ENCODE measurements at regions not wholly inside any gene's neighbourhood (a gene's known extent, or its start where the extent isn't known, plus 50 kb on each side); places are given as distances from the start of the nearest gene placed in this dataset.

GRCh38 chr5:161216877-161217276, 329.6 kb downstream of the GABRB2 start:
- no peak for DNase-seq
- no peak overlapping the region for H3K4me3 ChIP-seq
- H3K36me3 ChIP-seq = no peaks in the 10 kb centered on the region
- TF ChIP-seq POLR2A (IDR thresholded peaks at IDR 0.05) (no peak), EP300 (IDR thresholded peaks at IDR 0.05) (no peak)
- TF ChIP-seq, protein P1, sequence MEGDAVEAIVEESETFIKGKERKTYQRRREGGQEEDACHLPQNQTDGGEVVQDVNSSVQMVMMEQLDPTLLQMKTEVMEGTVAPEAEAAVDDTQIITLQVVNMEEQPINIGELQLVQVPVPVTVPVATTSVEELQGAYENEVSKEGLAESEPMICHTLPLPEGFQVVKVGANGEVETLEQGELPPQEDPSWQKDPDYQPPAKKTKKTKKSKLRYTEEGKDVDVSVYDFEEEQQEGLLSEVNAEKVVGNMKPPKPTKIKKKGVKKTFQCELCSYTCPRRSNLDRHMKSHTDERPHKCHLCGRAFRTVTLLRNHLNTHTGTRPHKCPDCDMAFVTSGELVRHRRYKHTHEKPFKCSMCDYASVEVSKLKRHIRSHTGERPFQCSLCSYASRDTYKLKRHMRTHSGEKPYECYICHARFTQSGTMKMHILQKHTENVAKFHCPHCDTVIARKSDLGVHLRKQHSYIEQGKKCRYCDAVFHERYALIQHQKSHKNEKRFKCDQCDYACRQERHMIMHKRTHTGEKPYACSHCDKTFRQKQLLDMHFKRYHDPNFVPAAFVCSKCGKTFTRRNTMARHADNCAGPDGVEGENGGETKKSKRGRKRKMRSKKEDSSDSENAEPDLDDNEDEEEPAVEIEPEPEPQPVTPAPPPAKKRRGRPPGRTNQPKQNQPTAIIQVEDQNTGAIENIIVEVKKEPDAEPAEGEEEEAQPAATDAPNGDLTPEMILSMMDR (IDR thresholded peaks at IDR 0.05) = no peak
- H3K27me3 ChIP-seq = no peaks in the 10 kb centered on the region
- H3K27ac ChIP-seq = no peak overlapping the region
- H3K4me1 ChIP-seq = no peaks in the 10 kb centered on the region
- 57 to 74% (median 65%) methylated on average over 3 of the region's 3 CpGs for WGBS, 5 donors
- H3K9me3 ChIP-seq = no peaks in the 10 kb centered on the region
- intact Hi-C loops (cut with DNase I; ENCODE audit: low total_unique reads) = no loop called here

DNA sequence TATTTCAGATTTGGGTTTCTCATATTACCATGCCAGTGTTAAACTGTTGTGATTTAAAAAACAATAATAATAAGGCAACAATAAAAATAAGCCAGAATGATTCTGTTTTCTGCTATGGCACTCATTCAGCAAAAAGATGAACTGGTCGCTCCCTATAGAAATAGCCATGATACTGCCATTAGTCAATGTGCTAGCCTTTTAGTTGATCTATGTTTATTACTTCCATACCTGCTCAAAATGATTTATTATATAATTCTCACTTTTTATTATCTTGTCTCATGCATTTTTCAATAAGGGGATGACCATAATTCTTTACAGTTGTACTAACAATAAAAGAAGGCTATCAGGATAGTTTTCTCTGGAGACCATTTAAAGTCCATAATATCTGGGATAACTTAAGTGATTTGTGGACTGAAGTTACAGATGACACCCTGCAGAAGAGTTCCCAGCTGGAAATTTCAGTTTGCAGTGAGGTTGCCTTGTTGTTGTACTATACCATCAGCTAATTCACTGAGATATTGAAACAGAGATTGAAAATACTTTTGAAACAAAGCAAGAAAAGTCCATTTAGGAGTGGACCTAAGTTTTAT, 334.3 kb downstream of the GABRB2 start:
- 85 to 93% (median 89%) methylated on average over 1 of the region's 1 CpG for WGBS, 5 donors
- H3K9me3 ChIP-seq = no peaks in the 10 kb centered on the region
- intact Hi-C loops (cut with DNase I; ENCODE audit: low total_unique reads) = no loop called here

DNA sequence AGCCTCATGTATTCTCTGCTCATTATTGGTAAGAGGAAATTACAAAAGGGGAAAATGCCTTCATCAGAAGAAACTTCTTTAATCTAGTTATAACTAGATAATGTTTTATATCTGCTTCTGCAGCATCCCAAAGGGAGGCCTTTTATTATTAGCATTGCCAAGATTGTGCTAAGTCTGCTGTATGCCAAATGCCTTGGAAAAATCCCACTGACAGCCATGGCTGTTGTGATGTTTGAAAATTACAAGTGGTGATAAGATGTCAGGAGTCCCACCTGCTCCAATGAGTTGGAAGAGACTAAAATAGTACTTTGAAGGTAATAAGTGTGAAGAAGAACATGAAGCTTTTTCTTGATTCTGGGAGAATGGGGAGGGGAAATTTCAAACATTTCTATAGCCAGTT, 345.0 kb downstream of the GABRB2 start:
- Histone ChIP-seq H3K27me3 (no peaks in the 10 kb centered on the region), H3K36me3 (no peaks in the 10 kb centered on the region), H3K9me3 (peaks cover 0 to 15% (median 2%) of the 10 kb centered on the region in 4 donors), H3K27ac (no peak overlapping the region), H3K4me3 (no peak overlapping the region), H3K4me1 (no peaks in the 10 kb centered on the region)
- no peak for DNase-seq
- TF ChIP-seq POLR2AphosphoS5 (IDR thresholded peaks at IDR 0.05) (no peak), POLR2A (IDR thresholded peaks at IDR 0.05) (no peak), EP300 (IDR thresholded peaks at IDR 0.05) (no peak)
- TF ChIP-seq, protein P1 (IDR thresholded peaks at IDR 0.05) = no peak
- intact Hi-C loops (cut with DNase I; ENCODE audit: low total_unique reads) = no loop called here

More for the DNA sequence above, 334.3 kb downstream of the GABRB2 start:
- no peak overlapping the region for H3K27ac ChIP-seq
- H3K4me3 ChIP-seq = no peak overlapping the region
- H3K36me3 ChIP-seq = no peaks in the 10 kb centered on the region
- TF ChIP-seq, protein P1 (IDR thresholded peaks at IDR 0.05) = no peak
- TF ChIP-seq POLR2AphosphoS5 (IDR thresholded peaks at IDR 0.05) (no peak), POLR2A (IDR thresholded peaks at IDR 0.05) (no peak), EP300 (IDR thresholded peaks at IDR 0.05) (no peak)
- H3K27me3 ChIP-seq = no peaks in the 10 kb centered on the region
- DNase-seq = no peak
- no peaks in the 10 kb centered on the region for H3K4me1 ChIP-seq

DNA sequence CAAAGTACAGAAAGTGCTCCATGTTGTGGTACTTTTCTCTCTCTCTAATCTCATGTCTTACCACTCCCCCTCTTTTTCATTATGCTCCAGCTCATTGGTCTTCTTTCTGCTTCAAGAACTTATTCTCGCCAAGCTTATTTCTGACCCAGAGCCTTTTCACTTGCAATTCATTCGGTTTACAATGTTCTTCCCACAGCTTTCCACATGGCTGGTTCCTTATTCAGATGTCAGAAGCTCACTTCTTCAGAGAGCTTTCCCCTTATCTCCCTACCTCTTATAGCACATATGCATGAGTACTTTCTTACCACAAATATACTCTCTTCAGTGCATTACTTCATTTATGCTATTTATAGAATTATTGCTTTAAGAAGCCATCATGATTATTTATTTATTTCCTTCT, 338.8 kb upstream of the ATP10B start:
- intact Hi-C loops (cut with DNase I; ENCODE audit: low total_unique reads) = no loop called here
- no peak for TF ChIP-seq POLR2AphosphoS5 (IDR thresholded peaks at IDR 0.05)
- H3K9me3 ChIP-seq = no peaks in the 10 kb centered on the region
- no peaks in the 10 kb centered on the region for H3K27me3 ChIP-seq
- H3K4me1 ChIP-seq = no peaks in the 10 kb centered on the region
- H3K27ac ChIP-seq = no peak overlapping the region
- H3K36me3 ChIP-seq = no peaks in the 10 kb centered on the region
- WGBS, 5 donors = 84 to 93% (median 88%) methylated on average over 2 of the region's 2 CpGs
- H3K4me3 ChIP-seq = no peak overlapping the region
- DNase-seq = no peak

DNA sequence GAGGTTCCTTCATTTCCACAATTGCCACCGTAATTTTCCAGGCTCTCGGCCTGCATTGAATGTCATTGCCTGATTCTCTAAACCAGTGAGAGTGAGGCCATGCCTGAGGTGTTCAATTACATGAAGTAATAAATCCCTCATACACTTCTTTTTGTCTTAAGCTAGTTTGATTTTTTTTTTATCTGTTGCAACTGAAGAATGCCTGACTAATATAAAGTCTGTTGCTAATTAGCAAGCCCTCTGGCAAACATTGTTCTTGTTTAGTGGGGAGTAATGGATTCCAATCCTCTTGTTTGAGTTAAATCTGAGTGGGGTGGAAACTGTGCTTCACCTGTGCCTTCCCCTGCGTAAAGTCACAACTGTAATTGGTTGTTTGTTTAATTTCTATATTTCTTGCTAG, 338.1 kb upstream of the ATP10B start:
- TF ChIP-seq POLR2AphosphoS5 (IDR thresholded peaks at IDR 0.05) (no peak), POLR2A (IDR thresholded peaks at IDR 0.05) (no peak), EP300 (IDR thresholded peaks at IDR 0.05) (no peak)
- TF ChIP-seq, protein P1 (IDR thresholded peaks at IDR 0.05) = no peak
- DNase-seq = no peak
- Histone ChIP-seq H3K9me3 (no peaks in the 10 kb centered on the region), H3K4me3 (no peak overlapping the region), H3K27ac (no peak overlapping the region), H3K36me3 (no peaks in the 10 kb centered on the region), H3K27me3 (no peaks in the 10 kb centered on the region), H3K4me1 (no peaks in the 10 kb centered on the region)
- WGBS, 5 donors = 79 to 94% (median 88%) methylated on average over 3 of the region's 3 CpGs
- intact Hi-C loops (cut with DNase I; ENCODE audit: low total_unique reads) = no loop called here
